OCI-LY1 (cell line): ENCODE measurements at regions not wholly inside any gene's neighbourhood (a gene's known extent, or its start where the extent isn't known, plus 50 kb on each side); places are given as distances from the start of the nearest gene placed in this dataset.

Source experiments
- H2AFZ ChIP-seq: fragments of 200-600 bp; sonication (generic), shearing (Covaris generic); 2 replicates; pipeline ENCODE4 v1.6.0; 2014; ENCODE audit warnings: antibody characterized with exemption, mild to moderate bottlenecking, low read length
- H3F3A ChIP-seq: fragments of 200-600 bp; sonication (generic), shearing (Covaris generic); 2 replicates; pipeline ENCODE4 v1.6.0; 2014; ENCODE audit warnings: mild to moderate bottlenecking, antibody characterized with exemption, low read length, moderate library complexity; ENCODE audit not compliant: insufficient read depth
- H3K27ac ChIP-seq: fragments of 200-600 bp; sonication (generic); 2 replicates; pipeline ENCODE4 v1.5.1; 2014; ENCODE audit warnings: low read length, mixed run types, mild to moderate bottlenecking, low read depth; ENCODE audit not compliant: poor library complexity, severe bottlenecking
- H3K27me3 ChIP-seq: fragments of 200-600 bp; sonication (generic); 2 replicates; pipeline ENCODE4 v1.6.0; 2014; ENCODE audit warnings: antibody characterized with exemption, mild to moderate bottlenecking, low read length, moderate library complexity; ENCODE audit not compliant: insufficient read depth
- H3K36me3 ChIP-seq: fragments of 200-600 bp; sonication (generic); 2 replicates; pipeline ENCODE4 v1.6.1; 2014; ENCODE audit warnings: mild to moderate bottlenecking, antibody characterized with exemption, low read length, moderate library complexity, mixed read lengths; ENCODE audit not compliant: insufficient read depth
- H3K4me1 ChIP-seq: fragments of 200-600 bp; sonication (generic); 2 replicates; pipeline ENCODE4 v1.5.1; 2014; ENCODE audit warnings: mild to moderate bottlenecking, low read length, moderate library complexity; ENCODE audit not compliant: insufficient read depth, severe bottlenecking
- H3K4me2 ChIP-seq: fragments of 200-600 bp; sonication (generic), shearing (Covaris generic); 2 replicates; pipeline ENCODE4 v1.6.1; 2014; ENCODE audit warnings: low read length
- H3K4me3 ChIP-seq: fragments of 200-600 bp; sonication (generic); 2 replicates; pipeline ENCODE4 v1.5.1; 2014; ENCODE audit warnings: low read length, low read depth, mild to moderate bottlenecking, mixed read lengths; ENCODE audit not compliant: poor library complexity, severe bottlenecking
- H3K79me2 ChIP-seq: fragments of 200-600 bp; shearing (Covaris generic); 2 replicates; pipeline ENCODE4 v1.6.1; 2016; ENCODE audit warnings: mixed run types, low read length, mixed read lengths; ENCODE audit not compliant: insufficient read depth
- H3K9ac ChIP-seq: fragments of 200-600 bp; sonication (generic), shearing (Covaris generic); 2 replicates; pipeline ENCODE4 v1.6.1; 2014; ENCODE audit warnings: mild to moderate bottlenecking, low read length, mixed read lengths
- H3K9me2 ChIP-seq: fragments of 200-600 bp; sonication (generic), shearing (Covaris generic); 2 replicates; pipeline ENCODE4 v1.6.1; 2014; ENCODE audit warnings: low read depth, mild to moderate bottlenecking, low read length, mixed read lengths
- H3K9me3 ChIP-seq: fragments of 200-600 bp; shearing (Covaris generic); 2 replicates; pipeline ENCODE4 v1.6.1; 2014; ENCODE audit warnings: low read length, mixed read lengths
- H4K20me1 ChIP-seq: fragments of 200-600 bp; sonication (generic), shearing (Covaris generic); 2 replicates; pipeline ENCODE4 v1.6.0; 2016; ENCODE audit warnings: mild to moderate bottlenecking, low read length; ENCODE audit not compliant: insufficient read depth
- EZH2 ChIP-seq: fragments of 200-600 bp; sonication (generic), shearing (Covaris generic); IDR thresholded peaks from 2 replicates; pipeline ENCODE4 v1.8.0; 2017; ENCODE audit warnings: borderline replicate concordance, mixed run types, mild to moderate bottlenecking, antibody characterized with exemption, low read length, moderate library complexity, mixed read lengths
- TF ChIP-seq, protein P1 (sequence below): fragments of 200-600 bp; sonication (generic), shearing (Covaris generic); IDR thresholded peaks from 2 replicates; pipeline ENCODE4 v1.5.1; 2017; ENCODE audit warnings: mild to moderate bottlenecking, antibody characterized with exemption, low read length, moderate library complexity, mixed read lengths

DNA sequence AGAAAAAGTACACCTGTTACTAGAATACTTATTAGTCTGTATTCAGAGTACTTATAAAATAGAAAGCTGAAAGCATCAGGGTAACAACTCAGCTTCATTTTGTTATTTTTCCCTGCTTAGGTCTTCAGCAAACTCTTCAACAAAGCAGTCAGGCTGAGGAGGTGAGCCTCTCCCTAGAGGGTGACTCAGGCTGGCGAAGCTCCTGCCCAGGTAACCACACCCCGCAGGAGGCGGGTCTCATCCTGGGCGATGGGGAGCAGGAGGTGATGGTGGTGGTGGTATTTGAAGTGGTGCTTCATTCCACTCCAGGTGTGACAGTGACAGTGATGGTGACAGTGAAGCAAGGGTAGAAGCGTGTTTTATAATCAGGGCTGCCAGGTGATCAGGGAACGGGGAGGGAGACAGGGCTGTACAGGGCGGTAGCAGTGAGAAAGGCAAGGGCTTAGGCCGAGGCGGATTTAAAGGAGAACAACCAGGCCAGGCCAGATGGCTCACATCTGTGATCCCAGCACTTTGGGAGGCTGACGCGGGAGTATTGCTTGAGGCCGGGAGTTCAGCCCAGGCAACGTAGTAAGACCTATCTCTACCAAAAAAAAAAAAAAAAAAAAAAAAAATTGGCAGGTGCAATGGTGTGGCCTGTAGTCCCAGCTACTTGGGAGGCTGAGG is 127.1 kb downstream of the SOCS6 start:
- no peaks in the 10 kb centered on the region for H3K9me3 ChIP-seq
- H3K36me3 ChIP-seq: no peaks in the 10 kb centered on the region
- H4K20me1 ChIP-seq: no peaks in the 10 kb centered on the region
- no peak overlapping the region for H3K4me2 ChIP-seq
- H3K27ac ChIP-seq: no peak overlapping the region
- H3K4me3 ChIP-seq: no peak overlapping the region
- no peaks in the 10 kb centered on the region for H3K4me1 ChIP-seq
- TF ChIP-seq, protein P1, sequence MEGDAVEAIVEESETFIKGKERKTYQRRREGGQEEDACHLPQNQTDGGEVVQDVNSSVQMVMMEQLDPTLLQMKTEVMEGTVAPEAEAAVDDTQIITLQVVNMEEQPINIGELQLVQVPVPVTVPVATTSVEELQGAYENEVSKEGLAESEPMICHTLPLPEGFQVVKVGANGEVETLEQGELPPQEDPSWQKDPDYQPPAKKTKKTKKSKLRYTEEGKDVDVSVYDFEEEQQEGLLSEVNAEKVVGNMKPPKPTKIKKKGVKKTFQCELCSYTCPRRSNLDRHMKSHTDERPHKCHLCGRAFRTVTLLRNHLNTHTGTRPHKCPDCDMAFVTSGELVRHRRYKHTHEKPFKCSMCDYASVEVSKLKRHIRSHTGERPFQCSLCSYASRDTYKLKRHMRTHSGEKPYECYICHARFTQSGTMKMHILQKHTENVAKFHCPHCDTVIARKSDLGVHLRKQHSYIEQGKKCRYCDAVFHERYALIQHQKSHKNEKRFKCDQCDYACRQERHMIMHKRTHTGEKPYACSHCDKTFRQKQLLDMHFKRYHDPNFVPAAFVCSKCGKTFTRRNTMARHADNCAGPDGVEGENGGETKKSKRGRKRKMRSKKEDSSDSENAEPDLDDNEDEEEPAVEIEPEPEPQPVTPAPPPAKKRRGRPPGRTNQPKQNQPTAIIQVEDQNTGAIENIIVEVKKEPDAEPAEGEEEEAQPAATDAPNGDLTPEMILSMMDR: no peak
- no peak for TF ChIP-seq EZH2
- no peaks in the 10 kb centered on the region for H3K79me2 ChIP-seq
- H3K27me3 ChIP-seq: no peaks in the 10 kb centered on the region; the same call in 1 of the 2 replicates
- no peaks in the 10 kb centered on the region for H3F3A ChIP-seq
- H3K9ac ChIP-seq: no peak overlapping the region
- no peaks in the 10 kb centered on the region for H3K9me2 ChIP-seq
- H2AFZ ChIP-seq: no peak overlapping the region

DNA sequence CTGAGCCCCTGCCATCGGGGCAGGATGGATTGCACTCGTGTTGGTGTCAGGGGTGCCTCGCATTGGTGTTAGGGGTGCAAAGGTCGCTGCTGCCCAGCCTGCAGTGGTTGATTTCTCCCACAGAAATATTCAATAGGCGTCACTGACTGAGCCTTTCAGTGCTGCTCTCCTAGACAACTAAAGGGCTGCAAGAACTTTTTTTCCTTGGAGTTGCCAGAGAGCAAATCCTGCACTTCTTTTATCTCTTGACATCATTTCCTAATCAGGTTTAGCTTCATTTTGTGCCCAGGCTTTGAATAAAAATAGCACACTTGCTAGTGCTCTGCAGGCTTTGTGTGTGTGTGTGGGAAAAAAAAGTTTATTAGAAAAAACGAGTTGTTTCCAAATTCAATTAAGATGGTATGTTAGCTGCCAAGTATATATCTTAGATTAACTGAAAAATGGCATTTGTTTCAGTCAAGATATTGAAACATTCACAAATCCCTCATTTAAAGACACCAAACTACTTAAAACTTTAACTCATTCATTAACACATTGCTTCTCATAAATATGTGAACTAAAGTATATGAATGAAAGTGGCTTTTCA is 125.6 kb downstream of the SOCS6 start:
- Histone ChIP-seq H3F3A (no peaks in the 10 kb centered on the region), H3K27ac (no peak overlapping the region)

GRCh38 chr18:70413455-70413854 is 124.6 kb downstream of the SOCS6 start:
- H3K27me3 ChIP-seq: no peaks in the 10 kb centered on the region; the same call in 1 of the 2 replicates
- H3K27ac ChIP-seq: no peak overlapping the region
- H3K9me3 ChIP-seq: no peaks in the 10 kb centered on the region
- no peaks in the 10 kb centered on the region for H3K36me3 ChIP-seq
- no peaks in the 10 kb centered on the region for H3K9me2 ChIP-seq
- H3K4me2 ChIP-seq: no peak overlapping the region
- no peaks in the 10 kb centered on the region for H3F3A ChIP-seq
- TF ChIP-seq, protein P1: no peak
- H3K4me3 ChIP-seq: no peak overlapping the region
- H3K4me1 ChIP-seq: no peaks in the 10 kb centered on the region
- no peak overlapping the region for H3K9ac ChIP-seq
- H2AFZ ChIP-seq: no peak overlapping the region
- no peaks in the 10 kb centered on the region for H3K79me2 ChIP-seq
- no peaks in the 10 kb centered on the region for H4K20me1 ChIP-seq

More for the DNA sequence above, 125.6 kb downstream of the SOCS6 start:
- Histone ChIP-seq H3K9me2 (no peaks in the 10 kb centered on the region), H3K4me2 (no peak overlapping the region), H2AFZ (no peak overlapping the region), H3K4me1 (no peaks in the 10 kb centered on the region), H3K27me3 (no peaks in the 10 kb centered on the region; the same call in 1 of the 2 replicates), H3K4me3 (no peak overlapping the region), H3K9me3 (no peaks in the 10 kb centered on the region), H4K20me1 (no peaks in the 10 kb centered on the region), H3K36me3 (no peaks in the 10 kb centered on the region), H3K79me2 (no peaks in the 10 kb centered on the region), H3K9ac (no peak overlapping the region)
- TF ChIP-seq, protein P1: no peak
- TF ChIP-seq EZH2: no peak
